ENCODE measurements at regions not wholly inside any gene's neighbourhood (a gene's known extent, or its start where the extent isn't known, plus 50 kb on each side); places are given as distances from the start of the nearest gene placed in this dataset.
"Not testable (repeated sequence)": the region's sequence is repeated elsewhere in the genome, so short reads cannot be mapped to it uniquely, and the experiment has no call there.

DNA sequence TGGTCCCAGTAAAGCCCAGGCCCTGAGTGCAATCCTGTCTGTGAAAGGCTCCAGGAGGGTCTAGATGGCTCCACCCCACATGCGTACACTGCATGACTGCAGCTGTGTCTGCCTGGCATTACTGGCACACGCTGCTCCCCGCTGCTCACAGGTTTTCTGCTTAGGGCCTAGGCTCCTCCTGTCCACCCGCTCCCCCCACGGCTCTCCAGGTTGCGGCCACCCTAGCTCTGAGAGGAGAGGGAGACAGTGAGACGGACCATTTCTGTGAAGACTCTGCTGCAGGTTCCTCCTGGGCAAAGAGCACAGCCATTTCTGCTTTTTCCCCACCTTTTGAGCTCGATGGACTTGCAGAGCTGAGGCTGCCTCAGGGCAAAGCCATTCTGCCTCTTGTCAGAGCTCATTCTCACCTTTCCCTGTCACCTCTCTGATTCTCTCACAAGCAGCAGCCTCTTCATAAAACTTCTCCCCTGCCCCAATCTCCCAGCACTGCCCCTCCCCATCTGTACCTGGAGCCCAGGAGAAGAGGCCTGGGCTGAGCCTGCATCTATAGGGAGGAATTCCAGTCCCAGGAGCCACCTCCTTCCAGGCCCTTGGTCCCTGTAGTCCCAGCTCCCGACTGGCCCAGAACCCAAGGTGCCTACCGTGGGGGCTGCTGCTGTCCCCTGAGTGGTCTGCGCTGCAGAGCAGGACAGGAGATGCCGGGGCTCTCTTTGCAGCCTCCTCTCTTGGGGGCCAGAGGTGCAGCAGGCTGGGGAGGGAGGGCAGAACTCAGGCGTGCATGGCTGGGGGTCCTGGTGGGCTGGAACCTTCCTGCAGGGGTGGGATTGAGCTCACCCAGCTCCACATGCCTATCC, 433.7 kb upstream of the B3GAT1 start:
- no peak for DNase-seq (ENCODE audit: low read depth)

DNA sequence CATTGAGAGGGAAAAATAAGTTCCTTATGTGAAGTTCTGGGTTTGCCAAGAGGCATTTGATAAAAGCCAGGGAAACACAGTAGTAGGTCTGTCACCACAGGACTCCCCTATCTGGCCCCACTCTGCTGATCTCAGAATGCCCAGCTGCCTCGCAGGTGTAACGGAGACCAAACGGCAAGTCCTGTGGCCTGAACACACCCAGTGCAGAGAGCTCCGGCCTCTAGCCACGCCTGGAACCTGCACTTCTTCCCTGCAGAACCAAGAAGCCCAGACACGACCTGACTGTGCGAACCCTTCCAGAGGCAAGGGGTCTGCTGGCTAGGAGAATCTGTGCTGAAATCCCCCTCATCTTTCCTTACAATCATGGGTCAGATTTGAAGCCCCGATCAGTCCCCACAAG, 432.8 kb upstream of the B3GAT1 start:
- DNase-seq (ENCODE audit: low read depth) = no peak

DNA sequence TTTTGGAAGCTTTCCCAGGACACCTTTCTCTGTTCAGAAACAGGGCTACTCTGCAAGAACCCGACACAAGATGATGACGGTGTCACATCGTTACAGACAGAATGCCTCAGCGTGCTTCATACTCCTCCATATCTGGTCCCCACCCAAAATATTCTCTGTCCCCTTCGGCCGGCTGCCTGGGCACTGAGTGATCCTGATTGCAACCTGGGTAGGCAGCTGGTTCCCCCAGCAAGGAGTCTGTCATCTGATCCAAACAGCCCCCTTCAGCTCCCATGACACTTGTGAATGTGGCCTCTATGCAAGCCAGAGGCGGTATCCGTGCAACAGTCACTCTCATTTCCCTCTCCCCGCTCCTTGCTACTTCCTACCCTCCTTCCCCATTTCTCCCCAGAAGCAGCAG, 431.7 kb upstream of the B3GAT1 start:
- no peak for DNase-seq (ENCODE audit: low read depth)

DNA sequence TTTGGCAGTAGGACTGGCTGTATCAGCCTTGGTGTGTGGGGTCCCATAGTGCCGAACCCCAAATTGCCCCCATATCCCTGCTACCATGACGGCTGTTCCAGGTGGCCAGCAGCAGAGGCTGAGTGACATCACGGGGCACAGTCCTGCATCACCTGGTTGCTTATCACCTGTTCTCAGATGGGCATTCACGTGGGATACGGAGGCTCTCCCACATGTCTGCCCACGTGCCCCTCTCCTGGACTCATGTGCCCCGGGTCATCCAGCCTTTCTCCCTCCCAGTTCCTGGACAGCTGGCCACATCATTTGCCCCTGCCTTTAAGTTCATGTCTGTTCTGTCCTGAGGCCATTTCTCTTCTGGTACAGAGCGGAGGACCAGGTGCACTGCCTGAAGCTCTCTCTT, 431.0 kb upstream of the B3GAT1 start:
- DNase-seq (ENCODE audit: low read depth) = no peak

DNA sequence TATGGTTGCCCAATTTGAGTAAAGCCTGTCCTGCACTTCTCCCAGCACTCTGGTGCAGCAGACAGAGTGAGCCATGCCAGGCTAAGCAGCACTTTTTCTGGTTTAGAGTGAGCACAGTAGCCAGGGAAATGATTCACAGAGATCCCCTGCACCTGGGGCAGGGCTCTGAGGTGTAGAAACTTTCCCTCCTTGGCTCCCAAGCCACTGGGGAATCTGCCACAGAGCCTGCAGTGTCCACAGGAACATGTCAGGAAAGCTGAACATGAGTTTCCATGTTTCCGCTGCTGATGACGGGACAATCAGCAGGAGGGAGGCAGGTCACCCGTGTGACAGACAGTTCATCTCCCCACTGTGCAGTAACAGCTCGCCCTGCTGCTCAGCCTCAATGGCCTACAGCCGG, 429.9 kb upstream of the B3GAT1 start:
- no peak for DNase-seq (ENCODE audit: low read depth)

DNA sequence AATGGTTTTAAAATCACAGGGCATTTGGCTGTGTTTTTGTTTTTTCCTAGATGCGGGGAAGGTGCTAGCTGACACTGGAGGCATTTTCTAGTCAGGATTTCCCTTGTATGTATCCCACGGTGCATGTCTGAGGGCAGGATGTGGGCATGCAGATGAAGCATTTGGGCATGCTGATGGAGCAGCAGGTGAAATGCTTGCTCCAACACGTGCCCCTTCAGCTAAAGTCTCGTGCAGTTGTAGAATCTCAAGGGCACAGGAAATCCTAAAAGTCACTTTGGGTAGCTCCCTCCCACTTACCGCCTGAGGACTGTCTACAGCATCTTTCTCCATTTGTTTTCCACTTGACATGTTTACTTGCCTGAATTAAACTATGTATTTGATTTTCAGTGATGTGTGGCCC, 429.4 kb upstream of the B3GAT1 start:
- no peak for DNase-seq (ENCODE audit: low read depth)

DNA sequence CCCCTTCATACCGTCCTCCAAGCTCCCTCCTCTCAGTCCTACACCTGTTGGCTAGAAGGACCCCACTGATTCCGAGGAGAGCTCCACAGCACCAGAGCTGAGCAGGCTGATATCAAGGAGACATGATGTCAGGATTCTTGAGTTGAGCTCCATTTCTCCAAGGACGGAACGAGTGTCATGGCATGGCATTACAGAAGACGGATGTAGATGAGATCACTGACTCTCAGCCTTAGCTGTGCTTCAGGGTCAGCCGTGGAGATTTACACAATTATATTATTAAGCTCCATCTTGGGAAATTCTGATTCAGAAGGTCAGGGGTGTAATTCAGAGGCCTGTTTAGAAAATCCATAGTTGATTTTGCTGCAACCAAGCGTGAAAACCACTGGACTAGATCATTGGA, 428.9 kb upstream of the B3GAT1 start:
- DNase-seq (ENCODE audit: low read depth) = no peak

DNA sequence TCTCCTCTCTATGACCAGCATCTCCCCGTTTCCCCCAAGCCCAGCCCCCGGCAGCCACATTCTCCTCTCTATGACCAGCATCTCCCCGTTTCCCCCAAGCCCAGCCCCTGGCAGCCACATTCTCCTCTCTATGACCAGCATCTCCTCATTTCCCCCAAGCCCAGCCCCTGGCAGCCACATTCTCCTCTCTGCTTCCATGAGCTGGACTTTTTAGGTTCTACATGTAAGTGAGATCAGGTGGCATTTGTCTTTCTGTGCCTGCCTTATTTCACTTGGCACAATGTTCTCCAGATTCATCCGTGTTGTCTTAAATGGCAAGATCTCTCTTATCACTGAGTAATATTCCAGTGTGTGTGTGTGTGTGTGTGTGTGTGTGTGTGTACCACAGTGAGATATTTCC, 428.1 kb upstream of the B3GAT1 start:
- DNase-seq (ENCODE audit: low read depth) = not testable (repeated sequence)

DNA sequence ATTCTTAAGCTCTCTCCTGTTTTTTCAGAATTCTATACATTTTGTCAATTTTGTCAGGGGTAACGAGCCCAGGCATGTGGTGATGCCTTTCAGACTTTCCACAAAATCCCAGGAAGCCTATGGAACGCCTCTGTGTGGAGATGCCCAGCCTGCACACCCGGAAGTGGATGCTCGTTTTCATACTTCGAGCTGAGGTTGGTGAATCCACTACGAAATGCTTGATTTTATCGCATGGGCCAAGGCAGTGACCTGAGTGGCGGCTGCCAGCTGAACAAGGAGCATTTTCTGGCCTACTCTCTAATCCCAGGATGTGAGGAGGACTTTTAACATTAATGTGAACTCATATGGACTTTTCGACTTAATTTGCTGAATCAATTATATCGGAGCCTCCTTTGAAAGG, 426.7 kb upstream of the B3GAT1 start:
- DNase-seq (ENCODE audit: low read depth) = no peak

DNA sequence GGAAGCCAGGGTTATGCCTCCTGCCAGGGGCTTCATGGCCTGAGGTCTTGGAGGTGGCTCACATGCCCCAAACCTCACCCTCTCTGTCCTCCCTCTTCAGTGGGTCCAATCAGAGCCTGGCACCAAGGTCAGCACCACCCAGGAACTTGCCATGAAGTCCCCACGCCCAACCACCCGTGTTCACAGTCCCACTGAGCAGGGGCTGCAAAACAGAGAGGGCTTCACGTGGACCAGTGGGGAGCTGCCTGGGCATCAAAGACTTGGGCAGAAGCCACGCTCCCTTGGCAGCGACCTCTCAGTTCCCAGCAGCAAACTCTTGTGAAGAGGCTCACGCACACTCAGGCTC, 425.8 kb upstream of the B3GAT1 start:
- DNase-seq (ENCODE audit: low read depth) = no peak

DNA sequence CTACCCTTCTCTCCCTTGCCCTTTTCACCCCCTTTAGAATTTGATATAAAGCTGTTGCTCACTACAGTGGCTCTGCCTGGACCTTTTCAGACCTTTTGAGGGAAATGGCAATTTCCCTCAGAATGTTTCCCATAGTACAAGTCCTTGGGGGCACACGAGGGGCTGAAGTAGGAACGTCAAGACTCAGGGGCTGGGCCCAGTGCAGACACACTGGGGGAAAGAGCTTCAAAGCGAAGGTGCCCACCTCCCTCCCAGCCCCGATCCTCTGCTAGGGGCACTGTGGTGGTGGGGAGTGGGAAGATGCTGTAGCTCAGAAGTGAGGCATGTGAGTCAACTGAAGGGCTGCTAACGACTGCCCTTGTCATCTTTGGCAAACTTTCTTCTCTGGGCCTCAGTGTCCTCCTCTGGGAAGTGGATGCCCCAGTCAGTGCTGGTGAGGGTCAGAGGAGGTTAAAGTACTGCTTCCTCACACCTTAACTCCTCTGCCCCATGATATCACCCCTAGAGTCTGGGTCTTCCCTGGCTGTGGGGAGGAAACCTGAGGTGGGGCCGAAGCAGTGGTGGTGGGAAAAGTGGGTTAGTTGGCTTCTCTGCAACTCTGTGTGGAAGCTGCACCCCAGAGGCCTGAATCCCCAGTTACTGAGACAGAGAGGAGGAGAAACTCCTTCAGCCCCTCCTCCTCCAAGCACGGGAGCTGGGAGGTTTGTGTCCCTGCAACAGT, 425.3 kb upstream of the B3GAT1 start:
- no peak for DNase-seq (ENCODE audit: low read depth)

DNA sequence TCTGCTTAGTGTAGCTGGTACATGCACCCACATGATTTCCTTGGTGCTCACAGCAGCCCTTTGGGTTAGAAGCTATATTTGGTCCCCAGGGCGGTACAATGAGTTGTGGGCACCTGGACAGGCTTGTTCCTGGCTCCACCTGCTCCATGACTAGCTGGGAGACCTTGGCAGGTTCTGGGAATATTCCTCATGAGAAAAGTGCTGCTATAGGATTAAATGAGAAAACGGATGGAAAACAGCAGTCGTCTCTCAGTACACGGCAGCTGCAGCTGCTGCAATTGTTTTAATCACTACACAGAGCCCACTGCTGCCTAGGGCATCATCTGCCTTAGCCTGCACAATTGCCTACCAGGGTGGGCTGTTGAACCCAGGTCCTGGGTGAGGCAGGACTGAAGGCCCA, 424.5 kb upstream of the B3GAT1 start:
- DNase-seq (ENCODE audit: low read depth) = no peak

DNA sequence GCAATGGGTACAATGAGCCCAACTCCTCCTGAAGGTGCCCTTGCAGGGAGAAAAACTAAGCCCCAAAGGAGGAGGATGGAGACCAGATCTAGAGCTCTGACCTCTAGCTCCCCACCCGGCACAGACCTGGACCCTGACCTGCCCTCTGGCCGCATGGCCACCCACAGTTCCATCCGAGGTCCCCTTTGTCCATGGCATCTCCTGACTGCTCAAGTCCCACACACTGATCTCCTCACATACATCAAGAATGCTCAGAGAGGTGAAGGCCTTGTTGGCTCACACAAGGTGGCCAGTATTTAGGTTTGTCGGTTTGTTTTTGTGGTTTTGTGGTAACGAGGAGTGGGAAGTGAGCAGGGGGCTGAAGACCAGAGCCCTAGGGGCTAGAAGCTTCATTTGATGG, 423.5 kb upstream of the B3GAT1 start:
- DNase-seq (ENCODE audit: low read depth) = no peak

DNA sequence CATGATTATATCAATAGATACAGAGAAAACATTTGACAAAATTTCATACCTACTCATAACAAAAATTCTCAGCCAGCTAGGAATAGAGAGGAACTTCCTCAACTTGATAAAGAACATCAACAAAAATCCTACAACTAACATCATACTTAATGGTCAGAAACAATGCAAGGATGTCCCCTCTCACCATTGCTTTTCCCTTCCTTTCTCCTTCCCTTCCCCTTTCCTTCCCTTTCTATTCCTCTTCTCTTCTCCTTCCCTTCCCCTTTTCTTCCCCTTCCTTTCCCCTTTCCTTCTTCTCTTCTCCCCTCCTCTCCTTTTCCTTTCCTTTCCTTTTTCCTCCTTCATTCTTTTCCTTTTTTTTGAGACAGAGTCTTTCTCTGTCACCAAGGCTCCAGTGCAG, 418.3 kb upstream of the B3GAT1 start:
- DNase-seq (ENCODE audit: low read depth) = no peak

DNA sequence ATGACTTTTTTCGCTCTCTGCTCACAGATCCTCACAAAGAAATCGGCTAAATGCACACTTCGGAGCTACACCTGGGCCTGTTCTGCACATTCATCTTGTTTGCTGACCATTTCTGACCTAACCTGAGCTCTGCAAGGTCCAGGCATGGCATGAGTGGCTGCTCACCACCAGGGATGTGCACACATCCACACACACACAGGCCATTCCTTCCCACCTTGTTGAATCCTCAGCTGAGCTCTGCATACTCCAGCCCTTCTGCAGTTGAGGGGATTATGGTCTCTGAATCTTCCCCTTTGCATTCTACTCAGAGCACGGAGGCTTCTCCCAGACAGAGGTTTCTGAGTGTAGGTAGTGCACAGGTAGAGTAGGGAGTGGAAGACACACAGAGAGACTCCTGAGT, 411.9 kb upstream of the B3GAT1 start:
- no peak for DNase-seq (ENCODE audit: low read depth)

DNA sequence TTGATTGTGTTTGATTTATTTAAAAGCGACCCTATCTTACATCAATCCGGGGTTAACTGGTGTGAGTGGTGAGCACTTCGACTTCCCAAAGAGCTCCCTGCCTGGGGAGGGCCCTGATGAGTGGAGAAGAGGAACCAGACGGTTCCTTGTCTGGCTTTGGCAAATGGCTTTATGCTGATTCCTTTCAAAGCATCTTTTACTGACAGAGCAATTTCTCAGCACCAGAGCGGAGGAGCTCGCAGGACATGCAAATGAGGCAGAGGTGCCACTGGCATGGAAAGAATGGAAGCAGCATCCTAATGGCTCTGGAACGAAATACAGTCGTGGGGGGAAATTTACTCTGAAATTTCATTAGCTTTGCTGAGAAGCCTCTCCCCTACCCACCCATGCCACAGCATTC, 410.9 kb upstream of the B3GAT1 start:
- no peak for DNase-seq (ENCODE audit: low read depth)

DNA sequence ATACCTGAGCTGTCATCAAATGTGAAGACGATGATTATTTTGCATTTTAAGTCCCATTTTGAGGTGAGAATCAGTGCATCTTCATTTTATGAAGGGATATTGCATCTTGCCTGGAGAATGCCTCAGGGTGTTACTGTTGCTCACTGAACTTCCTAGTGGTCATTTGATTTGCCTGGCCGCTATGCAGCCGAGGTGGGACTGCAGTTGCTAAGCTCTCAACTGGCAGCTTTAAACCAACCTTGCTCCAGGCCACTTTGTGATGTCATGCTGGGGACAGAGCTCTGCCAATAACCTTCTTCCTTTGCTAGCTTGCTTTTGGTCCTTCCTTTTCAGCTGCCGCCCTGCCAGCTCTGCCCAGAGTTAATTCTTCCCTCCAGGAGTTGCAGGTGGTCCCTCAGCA, 409.4 kb upstream of the B3GAT1 start:
- DNase-seq (ENCODE audit: low read depth) = no peak

DNA sequence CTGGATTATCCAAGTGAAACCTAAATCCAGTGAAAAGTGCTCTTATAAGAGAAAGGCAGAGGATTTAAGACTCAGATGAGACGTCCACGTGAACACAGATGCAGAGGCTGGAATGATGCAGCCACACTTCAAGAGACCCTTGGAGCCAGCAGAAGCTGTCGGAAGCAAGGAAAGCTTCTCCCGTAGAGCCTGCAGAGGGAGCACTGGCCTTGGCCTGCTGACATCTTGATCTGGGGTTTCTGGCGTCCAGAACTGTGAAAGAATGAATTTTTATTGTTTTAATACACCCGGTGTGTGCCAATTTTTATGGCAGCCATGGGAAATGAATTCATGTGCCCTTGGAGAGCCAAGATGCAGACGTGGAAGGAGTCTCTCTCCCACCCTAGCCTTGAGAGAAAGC, 407.0 kb upstream of the B3GAT1 start:
- DNase-seq (ENCODE audit: low read depth) = no peak

DNA sequence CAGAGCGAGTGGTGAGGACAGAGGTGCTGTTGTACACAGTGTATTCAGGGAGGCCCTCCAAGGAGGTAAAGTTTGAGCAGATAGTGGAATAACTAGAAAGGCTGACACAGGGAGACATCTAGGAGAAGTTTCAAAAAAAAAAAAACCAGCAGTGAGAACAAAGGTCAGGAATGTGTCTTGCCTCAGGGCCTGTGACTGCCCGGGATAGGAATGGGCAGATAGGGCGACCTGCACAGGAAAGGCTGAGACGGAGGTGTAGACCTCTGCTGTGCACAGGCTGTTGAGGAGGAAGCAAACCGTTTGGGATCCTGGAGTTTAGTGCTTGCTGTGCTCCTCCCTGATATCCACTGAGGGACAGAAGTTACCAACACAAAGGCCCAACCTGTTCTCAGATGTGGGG, 406.5 kb upstream of the B3GAT1 start:
- no peak for DNase-seq (ENCODE audit: low read depth)

DNA sequence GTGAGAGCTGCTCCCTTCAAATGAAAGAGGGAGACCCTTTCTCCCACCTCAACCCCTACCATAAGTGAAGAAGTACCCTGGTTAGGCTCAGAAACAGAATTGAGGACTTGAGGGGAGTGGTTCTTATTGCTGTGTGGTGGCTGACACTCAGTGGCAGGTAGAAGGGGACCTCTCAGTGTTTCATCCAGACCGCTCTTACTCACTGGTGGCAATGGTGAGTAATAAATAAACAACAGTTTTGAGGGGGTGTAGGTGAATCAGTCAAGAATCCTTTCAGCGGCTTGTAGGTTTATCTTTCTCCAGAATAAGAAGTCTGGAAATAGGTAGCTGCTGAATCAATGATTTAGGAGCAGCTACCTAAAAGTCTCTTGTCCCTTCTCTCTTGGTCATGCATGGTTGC, 403.4 kb upstream of the B3GAT1 start:
- DNase-seq (ENCODE audit: low read depth) = no peak

DNA sequence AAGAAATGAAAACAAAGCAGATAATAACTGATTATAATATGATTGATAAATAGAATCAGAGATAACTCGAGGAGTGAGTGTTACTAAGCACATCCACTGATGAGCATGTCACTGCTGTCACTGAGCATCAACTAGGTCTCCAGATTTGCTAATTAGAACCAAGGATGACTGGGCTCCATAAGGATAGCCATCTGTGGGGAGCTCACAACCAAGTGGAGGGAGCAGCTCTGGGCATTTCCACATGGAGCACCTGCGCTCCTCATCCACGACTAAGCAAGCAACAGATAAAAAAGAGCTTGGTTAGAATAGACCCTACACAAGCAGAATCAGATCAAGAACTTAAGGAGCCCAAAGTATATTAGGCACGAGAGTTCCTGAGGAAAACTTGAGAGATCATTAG, 396.0 kb upstream of the B3GAT1 start:
- DNase-seq (ENCODE audit: low read depth) = no peak

DNA sequence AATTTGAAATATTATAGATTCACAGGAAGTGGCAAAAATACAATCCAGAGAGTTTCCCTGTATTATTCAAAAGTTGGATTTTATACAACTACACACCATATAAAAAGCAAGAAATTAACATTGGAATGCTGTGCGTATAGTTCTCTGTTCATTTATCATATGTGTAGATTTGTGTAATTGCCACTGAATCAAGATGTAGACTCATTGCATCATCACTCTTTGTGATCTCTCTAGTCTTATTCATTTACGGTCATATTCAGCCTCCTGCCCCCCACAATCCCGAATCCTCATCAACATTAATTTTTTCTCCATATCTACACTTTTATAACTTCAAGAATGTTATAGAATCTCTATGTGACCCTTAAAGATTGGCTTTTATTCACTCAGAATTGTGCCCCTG, 390.6 kb upstream of the B3GAT1 start:
- DNase-seq (ENCODE audit: low read depth) = no peak

DNA sequence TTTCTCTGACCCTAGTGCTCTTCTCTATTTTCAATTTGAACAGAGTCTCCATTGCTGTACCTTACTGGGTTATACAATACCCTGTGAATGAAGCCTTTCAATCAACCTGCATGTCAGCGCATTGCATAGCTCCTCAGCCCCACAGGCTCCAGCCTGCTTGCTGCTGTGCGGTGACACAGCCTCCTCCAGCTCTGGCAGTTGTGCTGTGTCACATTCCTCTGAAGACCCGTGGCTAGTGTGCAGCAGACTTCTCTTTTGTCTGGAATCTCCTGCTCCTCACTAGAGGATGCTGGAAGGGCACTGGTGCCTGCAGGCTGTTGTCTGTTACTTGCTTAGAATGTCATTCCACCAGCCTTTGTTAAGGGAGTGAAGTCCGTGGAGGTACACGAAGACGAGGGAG, 390.1 kb upstream of the B3GAT1 start:
- no peak for DNase-seq (ENCODE audit: low read depth)

DNA sequence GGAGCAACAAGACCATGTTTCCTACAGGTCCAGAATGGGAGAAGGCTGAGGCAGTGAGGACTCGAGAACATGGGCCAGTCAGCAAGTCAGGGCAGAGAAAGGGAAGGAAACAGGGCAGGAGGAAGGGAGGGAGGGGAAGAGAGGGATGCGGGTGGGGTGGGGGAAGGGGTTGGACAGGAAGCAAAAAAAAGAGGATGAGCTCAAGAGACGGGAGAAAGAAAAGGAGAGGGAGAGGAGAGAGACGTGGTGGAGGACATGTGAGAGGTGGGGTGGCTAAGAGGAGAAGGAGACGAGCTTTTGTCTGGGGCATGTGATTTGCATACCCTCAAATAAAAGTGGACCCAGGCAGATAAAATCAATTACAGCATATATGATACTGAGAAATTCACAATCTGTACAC, 389.5 kb upstream of the B3GAT1 start:
- DNase-seq (ENCODE audit: low read depth) = no peak
